SW 1271 (cell line): ENCODE measurements at regions not wholly inside any gene's neighbourhood (a gene's known extent, or its start where the extent isn't known, plus 50 kb on each side); places are given as distances from the start of the nearest gene placed in this dataset.
"Not testable (repeated sequence)": the region's sequence is repeated elsewhere in the genome, so short reads cannot be mapped to it uniquely, and the experiment has no call there.

Experiments used
- DNase-seq, 2 experiments: peaks; one replicate each; lab custom pipeline; 2025; lab: John Stamatoyannopoulos, UW

GRCh38 chr10:80750268-80750667 lies 212.6 kb downstream of the SH2D4B start:
- no peak for DNase-seq

DNA sequence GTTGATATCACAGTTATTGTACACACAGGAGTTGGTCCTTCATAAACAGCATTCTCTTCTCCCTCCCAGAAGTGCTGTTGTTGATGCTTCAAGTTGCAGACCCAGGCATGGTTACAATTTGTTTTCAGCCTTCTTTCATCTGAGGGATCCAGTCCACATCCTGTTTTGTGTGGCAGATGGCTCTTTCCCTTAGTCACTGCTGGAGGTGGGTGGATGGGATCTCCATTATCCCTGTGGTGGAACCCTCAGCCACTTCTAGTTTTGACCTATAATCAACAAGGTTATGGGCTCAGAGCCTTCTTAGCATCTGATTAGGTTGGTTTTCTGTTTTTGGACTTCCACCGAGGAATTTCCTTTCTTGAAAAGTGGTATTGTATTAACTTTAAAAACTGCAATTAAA lies 214.2 kb downstream of the SH2D4B start:
- DNase-seq = no peak

- no peak for DNase-seq
These were observed 215.9 kb downstream of the SH2D4B start for GRCh38 chr10:80753612-80754011.

DNA sequence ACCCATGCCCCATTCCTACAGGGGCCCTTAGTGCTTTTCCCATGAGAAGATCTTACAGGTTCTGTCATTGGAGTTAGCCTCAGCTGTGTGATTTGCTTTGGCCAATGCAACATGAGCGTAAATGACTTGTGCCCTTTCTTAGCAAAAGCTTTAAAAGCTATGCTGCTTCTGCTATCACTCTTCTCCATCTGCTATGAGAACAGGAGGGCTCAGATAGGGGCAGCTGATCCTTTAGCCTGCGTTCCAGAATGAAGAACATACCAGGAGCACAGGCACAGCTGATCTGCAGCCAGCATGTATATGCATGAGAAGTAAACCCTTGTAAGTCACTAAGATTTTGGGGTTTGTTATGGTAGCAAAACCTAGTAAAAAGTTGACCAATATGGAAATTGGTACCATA lies 218.2 kb downstream of the SH2D4B start:
- DNase-seq = no peak

GRCh38 chr10:80759693-80760092 lies 222.0 kb downstream of the SH2D4B start:
- DNase-seq = no peak

GRCh38 chr10:80760914-80761371 lies 223.2 kb downstream of the SH2D4B start:
- no peak for DNase-seq

- no peak for DNase-seq
These were observed 230.3 kb downstream of the SH2D4B start for GRCh38 chr10:80767963-80768362.

DNA sequence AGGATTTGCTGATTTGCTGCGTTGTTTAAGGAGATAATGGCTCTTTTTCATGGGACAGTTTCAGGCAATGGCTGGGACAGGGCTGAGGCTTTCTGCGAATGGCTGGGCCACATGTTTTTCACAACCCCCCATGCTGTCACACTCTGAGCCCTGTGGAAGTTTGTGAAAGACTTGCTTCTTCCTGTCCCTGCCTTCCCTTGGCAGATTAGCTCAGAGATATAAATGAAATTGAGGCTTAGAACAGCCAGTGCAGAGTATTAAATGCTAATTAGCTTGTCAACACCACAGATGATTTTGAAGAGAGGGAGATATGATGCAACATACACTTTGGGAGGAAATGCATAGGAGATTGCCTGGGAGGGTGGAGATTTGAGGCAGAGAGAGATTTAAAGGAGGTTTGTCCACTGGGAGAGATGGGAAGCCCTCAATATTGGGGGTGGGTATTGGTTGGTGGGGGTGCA lies 232.0 kb downstream of the SH2D4B start:
- DNase-seq = no peak

- DNase-seq = no peak
These were observed 232.5 kb downstream of the SH2D4B start for GRCh38 chr10:80770239-80770638.

GRCh38 chr10:80771285-80771684 lies 233.6 kb downstream of the SH2D4B start:
- DNase-seq = no peak

DNA sequence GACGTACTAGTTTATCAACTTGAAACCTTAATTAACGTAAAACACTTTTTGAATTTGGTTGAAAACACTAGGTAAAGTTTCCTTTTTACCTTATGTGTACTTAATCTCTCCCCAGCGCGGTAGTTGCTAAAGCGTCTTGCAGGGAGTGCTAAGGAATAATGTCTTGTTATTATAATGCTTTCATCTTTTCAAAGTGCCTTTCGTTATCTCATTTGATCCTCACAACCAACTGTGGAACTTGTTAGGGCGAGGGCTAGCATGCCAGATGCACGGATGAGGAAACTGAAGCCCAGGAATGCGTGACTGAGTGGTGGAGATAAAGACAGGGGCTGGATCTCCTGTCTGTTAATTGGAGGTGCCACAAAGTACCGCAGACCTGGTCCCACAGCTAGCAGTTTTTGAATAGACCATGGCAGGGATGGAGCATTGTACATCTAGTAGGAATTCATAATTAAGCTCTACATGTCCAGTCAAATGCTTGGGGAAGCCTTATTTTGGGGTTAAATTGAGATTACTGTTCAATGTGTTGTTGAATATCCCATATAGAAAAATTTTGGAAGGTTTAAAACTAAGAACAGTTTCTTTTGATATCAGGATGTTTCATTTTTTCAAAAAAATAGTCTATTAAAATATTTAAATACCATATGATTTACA lies 234.3 kb downstream of the SH2D4B start:
- DNase-seq = no peak

GRCh38 chr10:80772596-80772995 lies 234.9 kb downstream of the SH2D4B start:
- DNase-seq = no peak

DNA sequence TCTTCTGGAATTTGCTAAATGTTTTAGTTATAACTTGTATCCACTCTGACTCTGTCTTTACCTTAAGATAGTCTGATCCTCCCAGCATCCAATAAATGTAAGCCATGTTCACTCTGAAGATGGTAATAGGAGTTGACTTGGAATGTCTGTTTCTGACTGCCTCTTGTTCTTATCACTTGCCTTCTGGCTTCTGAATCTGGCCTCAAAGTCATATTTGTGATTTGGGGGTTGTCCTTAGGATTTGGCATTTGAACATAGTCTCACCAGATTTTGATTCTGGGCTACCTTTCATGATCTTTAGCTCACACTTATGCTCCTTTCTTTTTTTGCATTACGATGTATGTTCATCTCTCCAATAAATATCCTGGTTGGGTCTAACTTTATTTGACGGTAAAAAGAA lies 247.0 kb downstream of the SH2D4B start:
- no peak for DNase-seq

DNA sequence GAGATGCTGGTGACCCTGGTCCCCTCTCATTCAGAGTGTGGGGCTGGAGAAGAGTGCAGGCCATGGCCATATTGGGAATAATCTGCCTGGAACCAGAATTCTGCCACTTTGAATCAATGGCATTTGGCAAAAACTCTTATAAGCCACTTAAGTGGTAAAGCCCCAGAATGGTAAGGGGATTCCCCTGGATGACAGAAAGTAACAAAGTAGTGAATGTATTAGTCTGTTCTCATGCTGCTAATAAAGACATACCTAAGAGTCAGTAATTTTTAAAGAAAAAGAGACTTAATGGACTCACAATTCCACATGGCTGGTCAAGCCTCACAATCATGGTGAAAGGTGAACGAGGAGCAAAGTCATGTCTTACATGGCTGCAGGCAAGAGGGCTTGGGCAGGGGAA lies 248.6 kb downstream of the SH2D4B start:
- no peak for DNase-seq

DNA sequence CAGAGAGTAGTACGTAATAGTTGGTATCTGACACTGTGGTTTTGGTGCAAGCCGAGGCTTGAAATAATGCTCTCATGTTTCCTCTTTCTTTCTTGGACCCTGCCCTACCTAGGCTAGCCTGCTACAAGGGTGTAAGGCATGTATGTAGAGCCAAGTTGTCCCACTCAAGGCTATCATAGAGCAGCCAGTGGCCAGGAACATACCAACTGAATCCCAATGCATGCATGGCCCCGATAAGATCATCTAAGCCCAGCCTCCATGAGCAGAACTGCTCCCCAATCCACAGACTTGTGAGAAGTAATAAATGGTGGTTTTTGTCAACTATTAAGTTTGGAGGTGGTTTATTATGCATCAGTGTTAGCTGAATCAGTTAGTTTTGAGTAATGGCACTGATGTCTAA lies 250.2 kb downstream of the SH2D4B start:
- DNase-seq = no peak

DNA sequence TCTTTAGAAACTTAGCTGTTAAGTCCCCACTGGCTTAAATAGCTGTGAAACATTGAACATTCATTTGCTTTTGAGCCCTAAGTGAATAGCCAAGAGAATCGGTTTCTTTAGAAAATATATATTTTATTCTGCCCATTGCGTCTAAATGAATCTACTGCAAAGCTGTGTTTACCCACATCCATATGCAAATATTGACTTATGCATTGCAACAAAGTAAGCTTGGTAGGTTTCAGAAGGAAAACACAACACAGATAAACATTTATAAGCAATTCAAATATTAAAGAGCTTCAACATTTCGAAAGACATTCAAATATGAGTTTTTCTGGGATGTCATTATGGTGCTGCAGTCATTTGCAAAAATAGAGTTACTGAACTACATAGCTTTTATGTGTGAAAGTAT lies 257.3 kb downstream of the SH2D4B start:
- no peak for DNase-seq

GRCh38 chr10:80805343-80806020 lies 267.8 kb downstream of the SH2D4B start:
- no peak for DNase-seq

DNA sequence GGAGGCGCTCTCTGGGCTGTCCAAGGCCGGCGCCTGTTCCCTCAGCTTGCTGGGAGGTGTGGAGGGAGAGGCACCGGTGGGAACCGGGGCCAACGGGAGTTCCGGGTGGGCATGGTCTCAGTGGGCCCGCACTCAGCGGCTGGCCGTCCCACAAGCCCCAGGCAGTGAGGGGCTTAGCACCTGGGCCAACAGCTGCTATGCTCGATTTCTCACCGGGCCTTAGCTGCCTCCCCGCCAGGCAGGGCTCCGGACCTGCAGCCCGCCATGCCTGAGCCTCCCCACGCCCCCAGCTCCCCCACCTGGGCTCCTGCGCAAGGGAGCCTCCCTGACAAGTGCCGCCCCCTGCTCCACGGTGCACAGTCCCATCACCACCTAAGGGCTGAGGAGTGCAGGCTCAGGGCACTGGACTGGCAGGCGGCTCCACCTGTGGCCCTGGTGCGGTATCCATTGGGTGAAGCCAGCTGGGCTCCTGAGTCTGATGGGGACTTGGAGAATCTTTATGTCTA lies 276.5 kb downstream of the SH2D4B start:
- no peak for DNase-seq

- DNase-seq = no peak
These were observed 291.4 kb downstream of the SH2D4B start for GRCh38 chr10:80829151-80829550.

- DNase-seq = no peak
These were observed 291.9 kb downstream of the SH2D4B start for GRCh38 chr10:80829562-80829961.

- DNase-seq = not testable (repeated sequence)
These were observed 295.0 kb downstream of the SH2D4B start for GRCh38 chr10:80832693-80833092.

- DNase-seq = no peak
These were observed 317.8 kb downstream of the SH2D4B start for GRCh38 chr10:80855348-80855971.

DNA sequence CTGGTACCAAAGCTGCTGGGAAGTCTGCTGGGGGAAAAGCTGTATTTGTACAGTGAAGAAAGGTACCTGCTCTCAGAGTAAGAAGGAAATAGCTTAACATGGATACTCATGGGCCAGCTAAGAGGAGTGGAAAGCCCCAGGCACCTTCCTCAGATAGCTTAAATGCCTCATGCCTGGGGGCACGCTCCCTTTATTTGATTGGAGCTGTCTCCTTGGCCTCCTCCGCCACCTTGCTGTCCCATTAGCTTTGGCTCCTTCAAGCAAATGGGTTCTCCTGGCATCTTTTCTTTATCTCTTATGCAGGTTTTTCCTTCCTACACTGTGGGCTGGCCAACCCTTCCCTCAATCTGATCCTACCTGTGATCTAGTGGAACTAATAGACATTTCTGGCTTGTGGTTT lies 318.5 kb downstream of the SH2D4B start:
- no peak for DNase-seq
